D721Med (cell line): ENCODE measurements at regions not wholly inside any gene's neighbourhood (a gene's known extent, or its start where the extent isn't known, plus 50 kb on each side); places are given as distances from the start of the nearest gene placed in this dataset.

Experiments used
- DNase-seq: peaks from one replicate; pipeline ENCODE4 v3.0.0; 2011; ENCODE audit warnings: low spot score; ENCODE audit not compliant: insufficient read length
- FAIRE-seq: peaks from 2 replicates; lab custom pipeline; 2011; peaks lifted over from hg19 to GRCh38; lab: Jason Lieb, UNC
- CTCF ChIP-seq: IDR thresholded peaks from 2 replicates; pipeline ENCODE4 v1.5.1; 2012; ENCODE audit warnings: mild to moderate bottlenecking, control low read depth; ENCODE audit not compliant: insufficient read depth; ENCODE audit errors: missing control alignments

GRCh38 chr13:44873461-44873860 lies 115.8 kb downstream of the NUFIP1 start:
- DNase-seq (no peak), FAIRE-seq (no peak)
- TF ChIP-seq CTCF = no peak

GRCh38 chr13:44872751-44873150 lies 116.5 kb downstream of the NUFIP1 start:
- no peak for DNase-seq
- no peak for FAIRE-seq
- TF ChIP-seq CTCF = no peak

- DNase-seq (no peak), FAIRE-seq (no peak)
- TF ChIP-seq CTCF = no peak
Measured at GRCh38 chr13:44870456-44870929, 118.8 kb downstream of the NUFIP1 start.

GRCh38 chr13:44869167-44869566 lies 120.1 kb downstream of the NUFIP1 start:
- FAIRE-seq = no peak
- no peak for DNase-seq
- TF ChIP-seq CTCF = no peak

GRCh38 chr13:44868397-44868796 lies 120.9 kb downstream of the NUFIP1 start:
- FAIRE-seq (no peak), DNase-seq (no peak)
- TF ChIP-seq CTCF = no peak

- TF ChIP-seq CTCF = no peak
- DNase-seq (no peak), FAIRE-seq (no peak)
Measured at GRCh38 chr13:44867825-44868224, 121.4 kb downstream of the NUFIP1 start.

GRCh38 chr13:44866411-44866911 lies 122.8 kb downstream of the NUFIP1 start:
- TF ChIP-seq CTCF = no peak
- no peak for FAIRE-seq
- DNase-seq = no peak
